SKM-1 treated with dmso at 0.1 percent for 144 hours (cell line): ENCODE measurements at regions not wholly inside any gene's neighbourhood (a gene's known extent, or its start where the extent isn't known, plus 50 kb on each side); places are given as distances from the start of the nearest gene placed in this dataset.
"Not testable (repeated sequence)": the region's sequence is repeated elsewhere in the genome, so short reads cannot be mapped to it uniquely, and the experiment has no call there.

Source experiments
- DNase-seq: peaks from one replicate; lab custom pipeline; 2025; ENCODE audit not compliant: unreplicated experiment; lab: John Stamatoyannopoulos, UW

DNA sequence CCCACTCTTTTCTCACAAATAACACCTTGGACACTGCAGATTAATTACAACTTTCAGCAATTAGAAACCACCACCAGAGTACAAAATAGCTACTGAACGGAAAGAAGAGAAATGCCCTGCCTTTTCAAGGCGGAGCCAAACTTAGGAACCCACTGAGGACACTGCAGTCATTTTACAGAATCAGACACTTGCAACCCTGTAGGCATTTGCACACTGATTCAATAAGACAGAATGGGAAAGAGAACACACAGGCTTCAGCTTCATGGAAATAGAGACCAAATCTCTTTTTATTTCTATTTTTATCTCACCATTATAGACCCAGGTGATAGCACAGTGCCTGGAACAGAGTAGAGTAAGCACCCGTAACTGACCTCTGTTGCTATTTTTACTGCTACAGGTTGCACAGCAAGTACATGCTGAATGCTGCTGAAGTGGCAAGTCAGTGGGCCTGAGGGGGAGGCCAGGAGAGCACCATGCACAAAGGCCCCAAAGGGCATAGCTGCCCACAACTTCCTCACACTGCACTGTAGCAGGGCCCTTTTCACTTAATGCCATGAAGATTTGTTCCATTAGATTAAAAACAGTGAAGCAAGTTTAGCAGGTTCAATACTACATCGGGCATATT is 50.7 kb upstream of the EDARADD start:
- DNase-seq, result no peak

DNA sequence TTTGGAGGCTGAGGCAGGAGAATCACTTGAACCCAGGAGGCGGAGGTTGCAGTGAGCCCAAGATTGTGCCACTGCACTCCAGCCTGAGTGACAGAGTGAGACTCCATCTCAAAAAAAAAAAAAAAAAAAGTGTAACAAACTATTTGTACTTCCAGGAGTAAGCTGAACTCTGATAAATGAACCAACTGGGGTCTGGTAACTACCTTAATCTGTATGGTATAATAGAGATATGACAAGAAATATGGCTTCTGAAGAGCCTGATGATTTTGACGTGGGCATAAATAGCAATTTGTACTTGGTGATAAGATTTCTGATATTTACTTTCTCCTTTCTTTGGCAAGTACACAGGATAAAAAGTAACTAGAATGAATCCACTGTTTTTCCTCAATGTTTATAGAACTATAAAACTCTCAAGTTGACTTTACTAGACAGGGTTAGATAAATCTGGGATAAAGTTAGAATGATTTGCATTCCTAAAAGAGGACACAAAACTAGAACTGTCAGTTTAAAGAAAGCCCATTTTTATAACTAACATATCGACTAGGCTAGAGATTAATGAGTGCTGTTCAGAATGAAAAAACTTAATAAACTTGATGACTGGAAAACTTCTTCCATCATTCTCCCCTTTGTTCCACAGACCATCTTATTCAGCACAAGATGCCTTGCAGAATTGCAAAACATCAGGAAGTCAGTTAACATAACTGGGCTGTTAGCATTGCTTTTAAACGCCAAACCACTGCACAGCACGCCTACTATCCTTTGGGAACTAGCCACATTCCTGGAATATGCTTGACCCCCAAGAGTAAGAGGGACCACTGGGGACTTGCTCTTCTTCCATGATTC is 51.5 kb upstream of the EDARADD start:
- DNase-seq, result no peak

- no peak for DNase-seq
Measured at GRCh38 chr1:236341298-236341697, 52.8 kb upstream of the EDARADD start.

- DNase-seq, result no peak
Measured at GRCh38 chr1:236338096-236338495, 56.0 kb upstream of the EDARADD start.

- DNase-seq, result no peak
Measured at GRCh38 chr1:236336084-236336483, 54.3 kb upstream of the ERO1B start.

GRCh38 chr1:236335633-236336032 is 53.9 kb upstream of the ERO1B start:
- not testable (repeated sequence) for DNase-seq

DNA sequence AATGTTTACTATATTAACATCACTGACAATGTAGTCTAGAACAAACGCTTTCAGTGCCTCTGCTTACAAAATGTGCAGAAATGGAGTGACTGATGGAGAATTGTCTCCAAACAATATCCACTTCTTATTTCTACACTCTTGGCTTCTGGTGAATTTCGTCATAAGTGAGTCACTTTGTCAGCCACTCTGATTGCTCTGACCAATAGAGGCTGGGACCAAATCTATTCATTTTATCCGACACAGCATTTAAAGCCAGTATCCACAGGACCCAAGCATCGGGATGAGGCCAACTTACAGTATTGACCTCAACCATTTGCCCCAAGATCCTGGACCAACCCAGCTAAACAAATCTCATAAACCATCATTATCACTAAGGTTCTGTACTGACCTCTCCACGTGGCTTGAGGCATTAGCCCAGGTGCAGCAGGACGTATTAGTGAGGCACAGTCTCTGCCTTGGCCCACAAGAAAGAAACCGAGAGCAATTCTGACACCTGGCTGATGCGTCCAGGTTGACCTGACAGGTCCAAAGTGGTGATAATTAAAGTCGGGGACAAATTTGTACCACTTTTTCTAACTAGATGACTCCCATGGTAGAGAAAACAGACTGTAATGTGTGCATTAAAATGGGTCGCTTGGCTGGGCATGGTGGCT is 53.3 kb upstream of the ERO1B start:
- DNase-seq, result no peak

- peak; percentile 81 for DNase-seq
Measured at GRCh38 chr1:236332092-236332758, 50.5 kb upstream of the ERO1B start.
